ENCODE measurements at regions not wholly inside any gene's neighbourhood (a gene's known extent, or its start where the extent isn't known, plus 50 kb on each side); places are given as distances from the start of the nearest gene placed in this dataset.

- Histone ChIP-seq H3K27ac (ENCODE audit: low read depth, low read length) (no peak overlapping the region), H3K27me3 (ENCODE audit: control insufficient read depth in 1 of 2, insufficient read depth in 2 of 2, low read length in 2 of 2) (peaks cover 6% of the 10 kb centered on the region in 2 donors), H3K9ac (ENCODE audit: low read depth in 1 of 2, low read length in 2 of 2) (no peak overlapping the region)
These were observed 167.6 kb downstream of the LNPK start for GRCh38 chr2:175834477-175834876.

GRCh38 chr2:175832866-175833265 lies 169.2 kb downstream of the LNPK start:
- Histone ChIP-seq H3K36me3 (ENCODE audit: control insufficient read depth in 1 of 2, insufficient read depth in 2 of 2, low read length in 2 of 2) (no peaks in the 10 kb centered on the region), H3K27ac (ENCODE audit: low read depth, low read length) (no peak overlapping the region), H3K27me3 (ENCODE audit: control insufficient read depth in 1 of 2, insufficient read depth in 2 of 2, low read length in 2 of 2) (peaks cover 0 to 6% of the 10 kb centered on the region in 2 donors), H3K9ac (ENCODE audit: low read depth in 1 of 2, low read length in 2 of 2) (no peak overlapping the region), H3K9me3 (ENCODE audit: control insufficient read depth in 1 of 2, low read length in 2 of 2) (no peaks in the 10 kb centered on the region), H3K4me1 (ENCODE audit: control insufficient read depth in 1 of 2, insufficient read depth in 2 of 2, low read length in 2 of 2) (no peaks in the 10 kb centered on the region), H3K4me3 (ENCODE audit: low read depth in 1 of 2, low read length in 2 of 2) (no peak overlapping the region)

More at GRCh38 chr2:175834477-175834876, 167.6 kb downstream of the LNPK start:
- H3K36me3 ChIP-seq (ENCODE audit: control insufficient read depth in 1 of 2, insufficient read depth in 2 of 2, low read length in 2 of 2) = no peaks in the 10 kb centered on the region
- H3K4me3 ChIP-seq (ENCODE audit: low read depth in 1 of 2, low read length in 2 of 2) = no peak overlapping the region
- H3K9me3 ChIP-seq (ENCODE audit: control insufficient read depth in 1 of 2, low read length in 2 of 2) = no peaks in the 10 kb centered on the region
- no peaks in the 10 kb centered on the region for H3K4me1 ChIP-seq (ENCODE audit: control insufficient read depth in 1 of 2, insufficient read depth in 2 of 2, low read length in 2 of 2)

- Histone ChIP-seq H3K4me3 (ENCODE audit: low read depth in 1 of 2, low read length in 2 of 2) (no peak overlapping the region), H3K9ac (ENCODE audit: low read depth in 1 of 2, low read length in 2 of 2) (no peak overlapping the region), H3K27me3 (ENCODE audit: control insufficient read depth in 1 of 2, insufficient read depth in 2 of 2, low read length in 2 of 2) (peaks cover 0 to 6% of the 10 kb centered on the region in 2 donors), H3K36me3 (ENCODE audit: control insufficient read depth in 1 of 2, insufficient read depth in 2 of 2, low read length in 2 of 2) (no peaks in the 10 kb centered on the region), H3K27ac (ENCODE audit: low read depth, low read length) (no peak overlapping the region), H3K9me3 (ENCODE audit: control insufficient read depth in 1 of 2, low read length in 2 of 2) (no peaks in the 10 kb centered on the region), H3K4me1 (ENCODE audit: control insufficient read depth in 1 of 2, insufficient read depth in 2 of 2, low read length in 2 of 2) (no peaks in the 10 kb centered on the region)
These were observed 172.3 kb downstream of the LNPK start for GRCh38 chr2:175829741-175830140.

GRCh38 chr2:175827856-175828255 lies 174.2 kb downstream of the LNPK start:
- Histone ChIP-seq H3K4me3 (ENCODE audit: low read depth in 1 of 2, low read length in 2 of 2) (no peak overlapping the region), H3K4me1 (ENCODE audit: control insufficient read depth in 1 of 2, insufficient read depth in 2 of 2, low read length in 2 of 2) (no peaks in the 10 kb centered on the region), H3K9ac (ENCODE audit: low read depth in 1 of 2, low read length in 2 of 2) (no peak overlapping the region), H3K36me3 (ENCODE audit: control insufficient read depth in 1 of 2, insufficient read depth in 2 of 2, low read length in 2 of 2) (no peaks in the 10 kb centered on the region), H3K27ac (ENCODE audit: low read depth, low read length) (no peak overlapping the region), H3K9me3 (ENCODE audit: control insufficient read depth in 1 of 2, low read length in 2 of 2) (no peaks in the 10 kb centered on the region), H3K27me3 (ENCODE audit: control insufficient read depth in 1 of 2, insufficient read depth in 2 of 2, low read length in 2 of 2) (peaks cover 0 to 6% of the 10 kb centered on the region in 2 donors)

GRCh38 chr2:175824243-175824642 lies 177.8 kb downstream of the LNPK start:
- no peak overlapping the region for H3K9ac ChIP-seq (ENCODE audit: low read depth in 1 of 2, low read length in 2 of 2)
- no peak overlapping the region for H3K27ac ChIP-seq (ENCODE audit: low read depth, low read length)
- no peaks in the 10 kb centered on the region for H3K9me3 ChIP-seq (ENCODE audit: control insufficient read depth in 1 of 2, low read length in 2 of 2)
- H3K27me3 ChIP-seq (ENCODE audit: control insufficient read depth in 1 of 2, insufficient read depth in 2 of 2, low read length in 2 of 2) = no peaks in the 10 kb centered on the region
- H3K4me1 ChIP-seq (ENCODE audit: control insufficient read depth in 1 of 2, insufficient read depth in 2 of 2, low read length in 2 of 2) = no peaks in the 10 kb centered on the region
- no peak overlapping the region for H3K4me3 ChIP-seq (ENCODE audit: low read depth in 1 of 2, low read length in 2 of 2)
- H3K36me3 ChIP-seq (ENCODE audit: control insufficient read depth in 1 of 2, insufficient read depth in 2 of 2, low read length in 2 of 2) = no peaks in the 10 kb centered on the region

GRCh38 chr2:175823707-175824073 lies 178.4 kb downstream of the LNPK start:
- Histone ChIP-seq H3K36me3 (ENCODE audit: control insufficient read depth in 1 of 2, insufficient read depth in 2 of 2, low read length in 2 of 2) (no peaks in the 10 kb centered on the region), H3K9me3 (ENCODE audit: control insufficient read depth in 1 of 2, low read length in 2 of 2) (no peaks in the 10 kb centered on the region), H3K4me3 (ENCODE audit: low read depth in 1 of 2, low read length in 2 of 2) (no peak overlapping the region), H3K9ac (ENCODE audit: low read depth in 1 of 2, low read length in 2 of 2) (no peak overlapping the region), H3K27me3 (ENCODE audit: control insufficient read depth in 1 of 2, insufficient read depth in 2 of 2, low read length in 2 of 2) (no peaks in the 10 kb centered on the region), H3K27ac (ENCODE audit: low read depth, low read length) (no peak overlapping the region), H3K4me1 (ENCODE audit: control insufficient read depth in 1 of 2, insufficient read depth in 2 of 2, low read length in 2 of 2) (no peaks in the 10 kb centered on the region)

GRCh38 chr2:175823002-175823706 lies 178.9 kb downstream of the LNPK start:
- H3K9me3 ChIP-seq (ENCODE audit: control insufficient read depth in 1 of 2, low read length in 2 of 2) = no peaks in the 10 kb centered on the region
- H3K27ac ChIP-seq (ENCODE audit: low read depth, low read length) = no peak overlapping the region
- H3K27me3 ChIP-seq (ENCODE audit: control insufficient read depth in 1 of 2, insufficient read depth in 2 of 2, low read length in 2 of 2) = no peaks in the 10 kb centered on the region
- H3K4me1 ChIP-seq (ENCODE audit: control insufficient read depth in 1 of 2, insufficient read depth in 2 of 2, low read length in 2 of 2) = no peaks in the 10 kb centered on the region
- no peaks in the 10 kb centered on the region for H3K36me3 ChIP-seq (ENCODE audit: control insufficient read depth in 1 of 2, insufficient read depth in 2 of 2, low read length in 2 of 2)
- no peak overlapping the region for H3K4me3 ChIP-seq (ENCODE audit: low read depth in 1 of 2, low read length in 2 of 2)
- no peak overlapping the region for H3K9ac ChIP-seq (ENCODE audit: low read depth in 1 of 2, low read length in 2 of 2)

- H3K36me3 ChIP-seq (ENCODE audit: control insufficient read depth in 1 of 2, insufficient read depth in 2 of 2, low read length in 2 of 2) = no peaks in the 10 kb centered on the region
- no peak overlapping the region for H3K9ac ChIP-seq (ENCODE audit: low read depth in 1 of 2, low read length in 2 of 2)
- H3K9me3 ChIP-seq (ENCODE audit: control insufficient read depth in 1 of 2, low read length in 2 of 2) = no peaks in the 10 kb centered on the region
- H3K27me3 ChIP-seq (ENCODE audit: control insufficient read depth in 1 of 2, insufficient read depth in 2 of 2, low read length in 2 of 2) = peaks cover 0 to 5% of the 10 kb centered on the region in 2 donors
- no peak overlapping the region for H3K27ac ChIP-seq (ENCODE audit: low read depth, low read length)
- H3K4me3 ChIP-seq (ENCODE audit: low read depth in 1 of 2, low read length in 2 of 2) = no peak overlapping the region
- no peaks in the 10 kb centered on the region for H3K4me1 ChIP-seq (ENCODE audit: control insufficient read depth in 1 of 2, insufficient read depth in 2 of 2, low read length in 2 of 2)
These were observed 184.8 kb downstream of the LNPK start for GRCh38 chr2:175817221-175817620.

- no peaks in the 10 kb centered on the region for H3K4me1 ChIP-seq (ENCODE audit: control insufficient read depth in 1 of 2, insufficient read depth in 2 of 2, low read length in 2 of 2)
- H3K9ac ChIP-seq (ENCODE audit: low read depth in 1 of 2, low read length in 2 of 2) = no peak overlapping the region
- H3K36me3 ChIP-seq (ENCODE audit: control insufficient read depth in 1 of 2, insufficient read depth in 2 of 2, low read length in 2 of 2) = no peaks in the 10 kb centered on the region
- H3K9me3 ChIP-seq (ENCODE audit: control insufficient read depth in 1 of 2, low read length in 2 of 2) = no peaks in the 10 kb centered on the region
- H3K4me3 ChIP-seq (ENCODE audit: low read depth in 1 of 2, low read length in 2 of 2) = no peak overlapping the region
- H3K27me3 ChIP-seq (ENCODE audit: control insufficient read depth in 1 of 2, insufficient read depth in 2 of 2, low read length in 2 of 2) = peaks cover 0 to 5% of the 10 kb centered on the region in 2 donors
- H3K27ac ChIP-seq (ENCODE audit: low read depth, low read length) = no peak overlapping the region
These were observed 186.5 kb downstream of the LNPK start for GRCh38 chr2:175815537-175815936.

- H3K4me1 ChIP-seq (ENCODE audit: control insufficient read depth in 1 of 2, insufficient read depth in 2 of 2, low read length in 2 of 2) = no peaks in the 10 kb centered on the region
- H3K27ac ChIP-seq (ENCODE audit: low read depth, low read length) = no peak overlapping the region
- no peaks in the 10 kb centered on the region for H3K27me3 ChIP-seq (ENCODE audit: control insufficient read depth in 1 of 2, insufficient read depth in 2 of 2, low read length in 2 of 2)
These were observed 190.1 kb downstream of the LNPK start for GRCh38 chr2:175811971-175812370.

More at GRCh38 chr2:175811971-175812370, 190.1 kb downstream of the LNPK start:
- Histone ChIP-seq H3K9me3 (ENCODE audit: control insufficient read depth in 1 of 2, low read length in 2 of 2) (no peaks in the 10 kb centered on the region), H3K36me3 (ENCODE audit: control insufficient read depth in 1 of 2, insufficient read depth in 2 of 2, low read length in 2 of 2) (no peaks in the 10 kb centered on the region), H3K9ac (ENCODE audit: low read depth in 1 of 2, low read length in 2 of 2) (no peak overlapping the region), H3K4me3 (ENCODE audit: low read depth in 1 of 2, low read length in 2 of 2) (no peak overlapping the region)
